HCT116 (cell line): ENCODE measurements at regions not wholly inside any gene's neighbourhood (a gene's known extent, or its start where the extent isn't known, plus 50 kb on each side); places are given as distances from the start of the nearest gene placed in this dataset.

Source experiments
- ATAC-seq: fragments of 200-7000 bp; cut with Tn5 transposase; 2 replicates; pipeline ENCODE4 v1.9.1; 2020; ENCODE audit warnings: mild to moderate bottlenecking, moderate library complexity
- BruUV-seq: library from RNA; stranded (reverse); fragments of 400-500 nt; replicated peaks from 2 replicates; lab custom pipeline; 2021; lab: Mats Ljungman, UMichigan
- CTCF ChIA-PET: fragments of 300-600 bp; sonication (Branson Sonifier 250); formaldehyde crosslinking; loops from one replicate; lab custom pipeline; 2021; ENCODE audit warnings: antibody characterized with exemption; lab: Charles Lee
- POLR2A ChIA-PET: fragments of 300-600, 350-600 bp; sonication (Branson Sonifier 250); formaldehyde crosslinking; loops from one replicate; lab custom pipeline; 2021; ENCODE audit warnings: antibody characterized with exemption; lab: Charles Lee
- RAD21 ChIA-PET, 2 experiments: fragments of 300-600 bp; sonication (Branson Sonifier 250); formaldehyde crosslinking; loops; one replicate each; lab custom pipeline; 2023; ENCODE audit warnings: low total read pairs in 2 of 2; ENCODE audit not compliant: uncharacterized antibody in 2 of 2, unreplicated experiment in 2 of 2, low non-redundant PET in 1 of 2; lab: Charles Lee
- DNase-seq: peaks from one replicate; pipeline ENCODE4 v3.0.0-alpha.2; 2010; ENCODE audit warnings: low read depth, low spot score
- H2AFZ ChIP-seq: fragments of 200-600 bp; shearing (Covaris generic), sonication (generic); 2 replicates; pipeline ENCODE4 v1.6.1; 2017; ENCODE audit warnings: low read depth, mixed run types, mixed read lengths, antibody characterized with exemption, low read length; ENCODE audit not compliant: poor library complexity, severe bottlenecking
- H3K27ac ChIP-seq: 2 replicates; pipeline ENCODE4 v1.5.1; 2012; ENCODE audit warnings: low read depth, low read length
- H3K27me3 ChIP-seq: fragments of 200-600 bp; sonication (generic); 2 replicates; pipeline ENCODE4 v1.6.1; 2016; ENCODE audit warnings: mixed run types, low read length, mixed read lengths; ENCODE audit not compliant: insufficient read depth
- H3K36me3 ChIP-seq, 2 experiments: fragments of 200-500 bp in 1 of 2; fragments of 200-600 bp in 1 of 2; sonication (Bioruptor generic) in 1 of 2; sonication (generic) in 1 of 2; 2 replicates each; pipeline versions ENCODE4 v1.5.1 to v1.6.1; 2014 to 2016; ENCODE audit warnings: low read length in 2 of 2, inconsistent platforms in 1 of 2, mixed read lengths in 1 of 2, mixed run types in 1 of 2; ENCODE audit not compliant: insufficient read depth in 2 of 2, control insufficient read depth in 1 of 2
- H3K4me1 ChIP-seq, 2 experiments: fragments of 200-600 bp in 1 of 2; sonication (generic) in 1 of 2; 2 replicates each; pipeline versions ENCODE4 v1.5.1 to v1.6.1; 2012 to 2017; ENCODE audit warnings: low read length in 2 of 2, inconsistent platforms in 1 of 2, mild to moderate bottlenecking in 1 of 2, mixed read lengths in 1 of 2, mixed run types in 1 of 2, moderate library complexity in 1 of 2; ENCODE audit not compliant: insufficient read depth in 2 of 2, control insufficient read depth in 1 of 2
- H3K4me2 ChIP-seq: fragments of 200-600 bp; sonication (generic); 2 replicates; pipeline ENCODE4 v1.6.1; 2017; ENCODE audit warnings: mixed run types, low read length, mixed read lengths
- H3K4me3 ChIP-seq, 2 experiments: fragments of 200-600 bp in 1 of 2; sonication (generic) in 1 of 2; replicated peaks in 1 of 2; 2 replicates each; pipeline ENCODE4 v1.5.1; 2011 to 2016; ENCODE audit warnings: low read length in 2 of 2, control low read depth in 1 of 2, low read depth in 1 of 2, mild to moderate bottlenecking in 1 of 2, mixed read lengths in 1 of 2, mixed run types in 1 of 2
- H3K79me2 ChIP-seq: fragments of 200-600 bp; sonication (generic); 2 replicates; pipeline ENCODE4 v1.6.1; 2017; ENCODE audit warnings: mild to moderate bottlenecking, mixed run types, low read length, moderate library complexity, mixed read lengths; ENCODE audit not compliant: insufficient read depth
- H3K9ac ChIP-seq: fragments of 200-600 bp; sonication (generic); 2 replicates; pipeline ENCODE4 v1.6.1; 2016; ENCODE audit warnings: low read length, mixed read lengths
- H3K9me2 ChIP-seq: fragments of 200-600 bp; sonication (generic), shearing (Covaris generic); 2 replicates; pipeline ENCODE4 v1.6.1; 2017; ENCODE audit warnings: mixed run types, mild to moderate bottlenecking, moderate library complexity; ENCODE audit not compliant: insufficient read depth
- H3K9me3 ChIP-seq, 2 experiments: fragments of 200-500 bp in 1 of 2; fragments of 200-600 bp in 1 of 2; sonication (Bioruptor generic) in 1 of 2; sonication (generic) in 1 of 2; 2 replicates each; pipeline ENCODE4 v1.6.1; 2014 to 2017; ENCODE audit warnings: low read length in 2 of 2, mixed read lengths in 2 of 2, inconsistent platforms in 1 of 2, low read depth in 1 of 2, mild to moderate bottlenecking in 1 of 2, mixed run types in 1 of 2, moderate library complexity in 1 of 2; ENCODE audit not compliant: control insufficient read depth in 1 of 2, insufficient read depth in 1 of 2
- H4K20me1 ChIP-seq: fragments of 200-600 bp; sonication (generic), shearing (Covaris generic); 2 replicates; pipeline ENCODE4 v1.6.1; 2017; ENCODE audit warnings: mixed run types, mild to moderate bottlenecking, moderate library complexity; ENCODE audit not compliant: insufficient read depth
- CBX3 ChIP-seq: IDR thresholded peaks from 2 replicates; pipeline ENCODE4 v1.6.1; 2012; ENCODE audit warnings: low read depth
- ELF1 ChIP-seq: IDR thresholded peaks from 2 replicates; pipeline ENCODE4 v1.6.1; 2012; ENCODE audit warnings: low read depth, borderline replicate concordance
- EZH2phosphoT487 ChIP-seq: fragments of 200-600 bp; IDR thresholded peaks from 2 replicates; pipeline ENCODE4 v1.6.1; 2018; ENCODE audit warnings: antibody characterized with exemption, borderline replicate concordance
- FOSL1 ChIP-seq: IDR thresholded peaks from 2 replicates; pipeline ENCODE4 v1.6.1; 2012; ENCODE audit warnings: low read depth
- JUND ChIP-seq: IDR thresholded peaks from 2 replicates; pipeline ENCODE4 v1.6.1; 2012
- POLR2AphosphoS5 ChIP-seq: IDR thresholded peaks from 2 replicates; pipeline ENCODE4 v1.6.1; 2011; ENCODE audit warnings: mild to moderate bottlenecking, low read depth, low read length, moderate library complexity
- SIN3A ChIP-seq: IDR thresholded peaks from 2 replicates; pipeline ENCODE4 v1.6.1; 2012; ENCODE audit warnings: low read depth
- SRF ChIP-seq: IDR thresholded peaks from 2 replicates; pipeline ENCODE4 v1.6.1; 2012; ENCODE audit warnings: low read depth
- intact Hi-C: fragments of 100-400 bp; cut with micrococcal nuclease; formaldehyde crosslinking; loops from 2 replicates; pipeline ENCODE4 v1.10.0; 2022
- TF ChIP-seq, protein P1 (sequence below): IDR thresholded peaks from 2 replicates; pipeline ENCODE4 v1.6.1; 2012; ENCODE audit warnings: low read depth
- TF ChIP-seq, protein P2 (sequence below): IDR thresholded peaks from 2 replicates; pipeline ENCODE4 v1.6.1; 2012
- TF ChIP-seq, protein P3 (sequence below): IDR thresholded peaks from 2 replicates; pipeline ENCODE4 v1.6.1; 2012

DNA sequence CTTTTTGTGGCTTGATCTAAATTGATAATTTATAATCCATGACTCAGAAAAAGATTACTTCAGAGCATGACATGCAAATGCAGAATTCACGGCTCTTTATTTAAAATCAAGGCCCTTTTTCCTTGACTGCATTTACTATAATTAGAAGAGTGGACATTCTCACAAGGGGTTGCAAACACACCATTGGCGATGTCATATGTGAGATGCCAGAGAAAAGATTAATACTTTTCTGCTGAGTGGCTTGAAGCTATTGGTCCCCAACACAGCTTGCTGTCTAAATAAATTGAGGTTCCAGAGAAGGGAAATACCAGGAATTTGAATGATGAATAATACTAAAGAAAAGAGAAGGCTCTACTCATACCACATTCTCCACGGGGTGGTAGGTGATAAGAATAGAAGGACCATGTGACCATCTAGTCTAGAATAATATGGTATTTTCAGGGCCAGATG lies 78.7 kb upstream of the ARID5B start:
- BruUV-seq, result no TSS peak

DNA sequence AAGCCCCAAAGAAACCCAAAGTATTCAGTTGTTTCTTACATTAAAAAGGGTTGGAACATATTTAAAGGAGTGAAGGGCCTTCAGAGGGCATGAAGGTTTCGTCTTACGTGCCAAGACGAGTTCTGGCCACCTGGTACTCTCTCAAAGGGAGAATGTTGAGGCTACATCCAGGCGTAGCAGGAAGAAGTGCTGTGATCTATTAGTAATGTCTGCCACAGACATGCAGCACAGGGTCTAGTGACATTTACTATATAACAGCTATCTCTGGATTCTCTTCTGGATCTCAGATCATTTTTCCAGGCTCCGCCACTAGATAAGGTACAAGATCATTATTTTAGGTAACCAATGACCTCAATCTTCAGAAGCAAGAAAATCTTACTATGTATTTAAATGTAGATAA lies 76.5 kb upstream of the ARID5B start:
- TF ChIP-seq CBX3, result no peak
- no peak for TF ChIP-seq JUND
- TF ChIP-seq SRF, result peak; percentile 41; the same call in 1 of the 2 replicates
- TF ChIP-seq, protein P1, sequence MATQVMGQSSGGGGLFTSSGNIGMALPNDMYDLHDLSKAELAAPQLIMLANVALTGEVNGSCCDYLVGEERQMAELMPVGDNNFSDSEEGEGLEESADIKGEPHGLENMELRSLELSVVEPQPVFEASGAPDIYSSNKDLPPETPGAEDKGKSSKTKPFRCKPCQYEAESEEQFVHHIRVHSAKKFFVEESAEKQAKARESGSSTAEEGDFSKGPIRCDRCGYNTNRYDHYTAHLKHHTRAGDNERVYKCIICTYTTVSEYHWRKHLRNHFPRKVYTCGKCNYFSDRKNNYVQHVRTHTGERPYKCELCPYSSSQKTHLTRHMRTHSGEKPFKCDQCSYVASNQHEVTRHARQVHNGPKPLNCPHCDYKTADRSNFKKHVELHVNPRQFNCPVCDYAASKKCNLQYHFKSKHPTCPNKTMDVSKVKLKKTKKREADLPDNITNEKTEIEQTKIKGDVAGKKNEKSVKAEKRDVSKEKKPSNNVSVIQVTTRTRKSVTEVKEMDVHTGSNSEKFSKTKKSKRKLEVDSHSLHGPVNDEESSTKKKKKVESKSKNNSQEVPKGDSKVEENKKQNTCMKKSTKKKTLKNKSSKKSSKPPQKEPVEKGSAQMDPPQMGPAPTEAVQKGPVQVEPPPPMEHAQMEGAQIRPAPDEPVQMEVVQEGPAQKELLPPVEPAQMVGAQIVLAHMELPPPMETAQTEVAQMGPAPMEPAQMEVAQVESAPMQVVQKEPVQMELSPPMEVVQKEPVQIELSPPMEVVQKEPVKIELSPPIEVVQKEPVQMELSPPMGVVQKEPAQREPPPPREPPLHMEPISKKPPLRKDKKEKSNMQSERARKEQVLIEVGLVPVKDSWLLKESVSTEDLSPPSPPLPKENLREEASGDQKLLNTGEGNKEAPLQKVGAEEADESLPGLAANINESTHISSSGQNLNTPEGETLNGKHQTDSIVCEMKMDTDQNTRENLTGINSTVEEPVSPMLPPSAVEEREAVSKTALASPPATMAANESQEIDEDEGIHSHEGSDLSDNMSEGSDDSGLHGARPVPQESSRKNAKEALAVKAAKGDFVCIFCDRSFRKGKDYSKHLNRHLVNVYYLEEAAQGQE, result no peak
- peak; percentile 19; the same call in 1 of the 2 replicates for TF ChIP-seq ELF1
- TF ChIP-seq, protein P2, sequence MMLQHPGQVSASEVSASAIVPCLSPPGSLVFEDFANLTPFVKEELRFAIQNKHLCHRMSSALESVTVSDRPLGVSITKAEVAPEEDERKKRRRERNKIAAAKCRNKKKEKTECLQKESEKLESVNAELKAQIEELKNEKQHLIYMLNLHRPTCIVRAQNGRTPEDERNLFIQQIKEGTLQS, result no peak
- TF ChIP-seq, protein P3, sequence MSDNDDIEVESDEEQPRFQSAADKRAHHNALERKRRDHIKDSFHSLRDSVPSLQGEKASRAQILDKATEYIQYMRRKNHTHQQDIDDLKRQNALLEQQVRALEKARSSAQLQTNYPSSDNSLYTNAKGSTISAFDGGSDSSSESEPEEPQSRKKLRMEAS, result no peak
- H2AFZ ChIP-seq, result peak overlapping the region; percentile 89
- POLR2A ChIA-PET, result no interaction called here
- no peaks in the 10 kb centered on the region for H3K79me2 ChIP-seq
- no peaks in the 10 kb centered on the region for H3K4me1 ChIP-seq
- no peaks in the 10 kb centered on the region for H4K20me1 ChIP-seq
- CTCF ChIA-PET, result interaction anchor here (1.1 kb wide), 1 partner anchor 10 kb away, joined by 7 read pairs; no protein-coding TSS in a partner anchor
- H3K36me3 ChIP-seq, result no peaks in the 10 kb centered on the region
- H3K9me2 ChIP-seq, result no peaks in the 10 kb centered on the region
- RAD21 ChIA-PET, result no interaction called here
- no peak overlapping the region for H3K9ac ChIP-seq
- no peak for DNase-seq
- H3K9me3 ChIP-seq, result no peaks in the 10 kb centered on the region
- peak overlapping the region; percentile 8; the same call in 1 of the 2 replicates for H3K4me2 ChIP-seq
- intact Hi-C loops, result loop anchor here (10.0 kb wide), 1 partner anchor 350 kb away; no protein-coding TSS in a partner anchor
- no peak overlapping the region for H3K4me3 ChIP-seq
- no peak overlapping the region for H3K27ac ChIP-seq
- BruUV-seq, result no TSS peak
- no peaks in the 10 kb centered on the region for H3K27me3 ChIP-seq
- no peak; the same call in 1 of the 2 replicates for ATAC-seq

More for the DNA sequence above, 78.7 kb upstream of the ARID5B start:
- H3K4me1 ChIP-seq, result no peaks in the 10 kb centered on the region
- no peaks in the 10 kb centered on the region for H3K27me3 ChIP-seq
- H3K79me2 ChIP-seq, result no peaks in the 10 kb centered on the region
- RAD21 ChIA-PET, result no interaction called here
- no peaks in the 10 kb centered on the region for H3K9me3 ChIP-seq
- CTCF ChIA-PET, result no interaction called here
- H4K20me1 ChIP-seq, result no peaks in the 10 kb centered on the region
- TF ChIP-seq SIN3A (no peak), EZH2phosphoT487 (no peak), FOSL1 (no peak), POLR2AphosphoS5 (no peak)
- TF ChIP-seq, all 23 proteins: peak for 0
- Histone ChIP-seq H3K4me2 (no peak overlapping the region), H3K9me2 (no peaks in the 10 kb centered on the region), H3K4me3 (no peak overlapping the region), H3K36me3 (no peaks in the 10 kb centered on the region), H2AFZ (no peak overlapping the region), H3K27ac (no peak overlapping the region), H3K9ac (no peak overlapping the region)
- DNase-seq (no peak), ATAC-seq (no peak)
- POLR2A ChIA-PET, result no interaction called here
- intact Hi-C loops, result loop anchor here (10.0 kb wide), 1 partner anchor 348 kb away; no protein-coding TSS in a partner anchor
